Epithelial cell of esophagus (primary cell): ENCODE measurements at regions not wholly inside any gene's neighbourhood (a gene's known extent, or its start where the extent isn't known, plus 50 kb on each side); places are given as distances from the start of the nearest gene placed in this dataset.
"Not testable (repeated sequence)": the region's sequence is repeated elsewhere in the genome, so short reads cannot be mapped to it uniquely, and the experiment has no call there.

ENCODE experiments used
- DNase-seq: peaks from one replicate; pipeline ENCODE4 v3.0.0; 2010; ENCODE audit warnings: low read depth
- H3K4me3 ChIP-seq: 2 replicates; pipeline ENCODE4 v1.5.1; 2011; ENCODE audit warnings: mild to moderate bottlenecking, low read length, control low read depth
- TF ChIP-seq, protein P1 (sequence below): IDR thresholded peaks from 2 replicates; pipeline ENCODE4 v1.5.1; 2011; ENCODE audit warnings: low read depth, mild to moderate bottlenecking, low read length, control low read depth, inconsistent platforms; ENCODE audit not compliant: insufficient read depth; ENCODE audit errors: missing control alignments

DNA sequence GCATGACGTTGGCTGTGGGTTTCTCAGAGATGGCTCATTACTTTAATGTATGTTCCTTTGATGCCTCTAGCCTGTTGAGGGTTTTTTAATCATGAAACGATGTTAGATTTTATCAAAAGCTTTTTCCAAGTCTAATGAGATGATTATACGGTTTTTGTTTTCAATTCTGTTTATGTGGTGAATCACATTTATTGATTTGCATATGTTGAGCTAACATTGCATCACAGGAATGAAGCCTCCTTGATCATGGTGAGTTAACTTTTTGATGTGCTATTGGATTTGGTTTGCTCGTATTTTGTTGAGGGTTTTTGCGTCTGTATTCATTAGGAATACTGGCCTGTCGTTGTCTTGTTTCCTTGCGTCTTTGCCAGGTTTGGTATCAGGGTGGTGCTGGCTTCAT, 52.3 kb upstream of the PTPN12 start:
- DNase-seq, result no peak
- TF ChIP-seq, protein P1, sequence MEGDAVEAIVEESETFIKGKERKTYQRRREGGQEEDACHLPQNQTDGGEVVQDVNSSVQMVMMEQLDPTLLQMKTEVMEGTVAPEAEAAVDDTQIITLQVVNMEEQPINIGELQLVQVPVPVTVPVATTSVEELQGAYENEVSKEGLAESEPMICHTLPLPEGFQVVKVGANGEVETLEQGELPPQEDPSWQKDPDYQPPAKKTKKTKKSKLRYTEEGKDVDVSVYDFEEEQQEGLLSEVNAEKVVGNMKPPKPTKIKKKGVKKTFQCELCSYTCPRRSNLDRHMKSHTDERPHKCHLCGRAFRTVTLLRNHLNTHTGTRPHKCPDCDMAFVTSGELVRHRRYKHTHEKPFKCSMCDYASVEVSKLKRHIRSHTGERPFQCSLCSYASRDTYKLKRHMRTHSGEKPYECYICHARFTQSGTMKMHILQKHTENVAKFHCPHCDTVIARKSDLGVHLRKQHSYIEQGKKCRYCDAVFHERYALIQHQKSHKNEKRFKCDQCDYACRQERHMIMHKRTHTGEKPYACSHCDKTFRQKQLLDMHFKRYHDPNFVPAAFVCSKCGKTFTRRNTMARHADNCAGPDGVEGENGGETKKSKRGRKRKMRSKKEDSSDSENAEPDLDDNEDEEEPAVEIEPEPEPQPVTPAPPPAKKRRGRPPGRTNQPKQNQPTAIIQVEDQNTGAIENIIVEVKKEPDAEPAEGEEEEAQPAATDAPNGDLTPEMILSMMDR, result no peak
- no peak overlapping the region for H3K4me3 ChIP-seq

DNA sequence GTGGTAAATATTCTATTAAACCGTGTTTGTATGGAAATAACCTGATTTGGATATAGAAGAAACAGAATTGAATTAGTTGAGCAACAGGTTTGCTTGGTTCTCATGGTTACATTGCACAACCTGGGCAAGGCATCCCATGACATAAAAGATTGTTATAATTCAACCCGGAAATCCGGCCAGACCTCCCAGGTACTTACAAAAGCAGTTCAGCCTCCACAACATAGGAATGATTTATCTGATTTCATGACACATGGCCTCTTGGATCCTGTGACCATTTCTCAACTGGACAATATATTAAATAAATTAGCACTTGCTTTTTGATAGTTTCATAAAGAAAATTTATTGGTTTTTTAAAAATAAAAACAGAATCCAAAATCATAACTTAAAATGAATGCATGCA, 55.1 kb upstream of the PTPN12 start:
- TF ChIP-seq, protein P1, result no peak
- no peak overlapping the region for H3K4me3 ChIP-seq
- DNase-seq, result peak; percentile 96

DNA sequence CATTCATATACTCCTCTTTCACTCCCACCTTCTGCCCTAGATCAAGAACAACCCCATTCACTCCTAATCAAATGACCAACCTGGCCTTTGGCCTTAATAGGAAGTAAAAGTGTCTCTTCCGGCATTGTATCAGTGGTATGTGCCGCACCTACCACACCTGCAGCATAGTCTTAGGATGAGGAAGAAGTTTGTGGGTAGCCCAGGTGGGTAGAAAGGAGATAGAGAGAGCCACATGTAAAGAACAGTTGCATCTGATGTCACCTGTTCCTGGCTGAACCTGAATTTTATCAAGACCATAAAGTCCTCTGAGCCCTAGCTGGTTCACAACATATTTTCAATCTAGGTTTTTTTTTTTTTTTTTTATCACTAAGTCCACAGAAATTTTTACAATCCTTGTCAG, 55.5 kb upstream of the PTPN12 start:
- TF ChIP-seq, protein P1, result no peak
- no peak overlapping the region for H3K4me3 ChIP-seq
- peak; percentile 47 for DNase-seq

DNA sequence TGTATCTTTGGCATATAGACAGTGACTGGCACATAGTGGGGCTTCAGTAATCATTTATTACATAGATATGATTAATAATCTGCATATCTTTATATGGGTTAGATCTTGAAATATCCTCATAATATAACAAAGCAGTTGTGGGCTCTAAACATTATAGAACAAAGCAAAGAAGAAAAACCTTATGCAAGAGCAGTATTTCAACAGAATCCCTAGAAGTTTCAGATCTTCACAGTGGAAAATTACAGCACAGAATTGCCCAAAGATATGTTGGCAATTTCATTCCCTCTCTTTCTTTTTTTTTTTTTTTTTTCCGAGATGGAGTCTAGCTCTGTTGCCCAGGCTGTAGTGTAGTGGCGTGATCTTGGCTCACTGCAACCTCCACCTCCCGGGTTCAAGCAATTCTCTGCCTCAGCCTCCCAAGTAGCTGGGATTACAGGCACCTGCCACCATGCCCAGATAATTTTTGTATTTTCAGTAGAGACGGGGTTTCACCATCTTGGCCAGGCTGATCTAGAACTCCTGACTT, 56.9 kb upstream of the PTPN12 start:
- not testable (repeated sequence) for H3K4me3 ChIP-seq, DNase-seq

DNA sequence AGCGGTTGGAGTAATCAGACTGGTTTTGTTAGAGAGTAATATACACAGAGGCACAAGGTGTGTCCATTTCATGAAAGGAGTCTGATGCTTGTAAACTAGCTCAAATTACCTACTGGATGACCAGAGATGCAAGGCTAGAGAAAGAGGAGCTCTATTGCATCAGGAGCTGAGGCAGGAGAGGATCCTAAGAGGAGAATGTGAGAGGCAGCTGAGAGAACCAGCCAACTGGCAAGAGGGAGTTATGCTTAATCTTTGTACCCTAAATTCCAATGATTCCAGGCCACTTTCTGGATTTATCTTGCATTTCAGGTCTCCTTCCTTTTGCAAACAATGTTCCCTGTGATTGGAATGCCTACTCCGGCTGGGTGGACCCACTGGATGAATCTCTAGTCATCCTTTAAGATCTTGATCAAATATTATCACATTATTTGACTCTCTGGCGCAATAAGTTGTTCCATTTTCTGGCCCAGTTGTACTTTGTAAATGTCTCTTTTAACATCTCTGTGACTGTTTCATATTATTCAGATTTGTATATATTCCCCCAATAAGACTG, 57.5 kb upstream of the PTPN12 start:
- H3K4me3 ChIP-seq, result no peak overlapping the region
- TF ChIP-seq, protein P1, result no peak
- DNase-seq, result peak; percentile 64

DNA sequence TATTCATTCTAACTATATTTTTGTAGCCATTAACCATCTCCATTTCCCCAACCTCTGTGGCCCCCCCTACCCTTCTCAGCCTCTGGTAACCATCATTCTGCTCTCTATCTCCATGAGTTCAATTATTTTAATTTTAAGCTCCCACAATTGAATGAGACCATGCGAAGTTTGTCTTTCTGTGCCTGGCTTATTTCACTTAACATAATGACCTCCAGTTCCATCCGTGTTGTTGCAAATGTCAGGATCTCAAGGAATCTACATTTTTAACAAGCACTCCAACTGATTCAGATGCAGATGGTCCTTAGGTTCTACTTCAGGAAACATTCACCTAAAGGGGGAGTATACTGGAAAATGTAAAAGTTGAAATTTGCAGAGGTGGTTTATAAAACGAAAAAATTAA, 60.2 kb upstream of the PTPN12 start:
- no peak for DNase-seq
- TF ChIP-seq, protein P1, result no peak
- H3K4me3 ChIP-seq, result no peak overlapping the region

DNA sequence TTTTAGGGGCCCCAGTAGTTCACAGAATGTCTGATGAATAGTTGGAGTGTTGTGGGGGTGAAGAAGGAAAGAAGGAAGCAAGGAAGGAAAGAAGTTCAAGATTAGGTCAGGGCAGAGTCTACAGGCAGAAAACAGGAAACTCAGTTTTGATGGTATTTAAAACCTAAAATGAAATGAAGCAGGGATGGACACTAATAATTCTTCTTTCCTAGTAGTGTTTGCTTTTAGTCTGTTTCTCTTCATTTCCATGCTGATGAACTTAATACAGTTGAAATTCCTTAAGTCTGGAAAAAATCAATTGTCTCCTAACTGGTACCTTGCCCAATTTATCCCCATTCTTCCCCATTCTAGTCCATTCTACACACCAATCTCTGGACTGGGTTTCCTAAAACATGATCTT, 59.0 kb upstream of the GSAP start:
- DNase-seq, result no peak
- no peak overlapping the region for H3K4me3 ChIP-seq
- TF ChIP-seq, protein P1, result no peak
